Thoracic aorta (tissue), 2 donors: ENCODE measurements at regions not wholly inside any gene's neighbourhood (a gene's known extent, or its start where the extent isn't known, plus 50 kb on each side); places are given as distances from the start of the nearest gene placed in this dataset.

Experiments used
- ATAC-seq: fragments of 150-250 bp; one replicate; pipeline ENCODE4 v1.8.0; 2017; ENCODE audit warnings: low read depth; ENCODE audit not compliant: insufficient number of reproducible peaks, low FRiP score
- DNase-seq: peaks from one replicate; pipeline ENCODE4 v3.0.0-alpha.2; 2020; ENCODE audit warnings: low spot score
- H3K27ac ChIP-seq, 2 donors: fragments of 200-600 bp; sonication (generic); 1 replicate in 1 of 2; 2 replicates in 1 of 2; pipeline ENCODE4 v1.5.1; 2016; ENCODE audit warnings: mild to moderate bottlenecking in 2 of 2, moderate library complexity in 2 of 2
- H3K27me3 ChIP-seq: fragments of 200-600 bp; sonication (generic); replicated peaks from 2 replicates; pipeline ENCODE4 v1.6.0; 2016; ENCODE audit warnings: mild to moderate bottlenecking; ENCODE audit not compliant: insufficient read depth
- H3K36me3 ChIP-seq: fragments of 200-600 bp; sonication (generic); one replicate; pipeline ENCODE4 v1.5.1; 2016
- H3K4me1 ChIP-seq, 2 donors: fragments of 200-600 bp; sonication (generic); 1 replicate in 1 of 2; 2 replicates in 1 of 2; pipeline versions ENCODE4 v1.5.1 to v1.6.0; 2016; ENCODE audit warnings: low read depth in 2 of 2, mild to moderate bottlenecking in 1 of 2; ENCODE audit not compliant: control insufficient read depth in 1 of 2
- H3K4me3 ChIP-seq: fragments of 200-600 bp; sonication (generic); 2 replicates; pipeline ENCODE4 v1.5.1; 2016; ENCODE audit warnings: mild to moderate bottlenecking
- H3K9me3 ChIP-seq: fragments of 200-600 bp; sonication (generic); 2 replicates; pipeline ENCODE4 v1.5.1; 2016
- TF ChIP-seq, protein P1 (sequence below): fragments of 200-600 bp; sonication (generic); IDR thresholded peaks from one replicate; pipeline ENCODE4 v1.5.1; 2019; ENCODE audit warnings: antibody characterized with exemption

- no peak for DNase-seq
- Histone ChIP-seq H3K36me3 (no peaks in the 10 kb centered on the region), H3K27me3 (no peaks in the 10 kb centered on the region), H3K27ac (no peak overlapping the region), H3K4me3 (no peak overlapping the region), H3K4me1 (peaks cover 0 to 6% of the 10 kb centered on the region in 2 donors), H3K9me3 (no peaks in the 10 kb centered on the region)
- TF ChIP-seq, protein P1, sequence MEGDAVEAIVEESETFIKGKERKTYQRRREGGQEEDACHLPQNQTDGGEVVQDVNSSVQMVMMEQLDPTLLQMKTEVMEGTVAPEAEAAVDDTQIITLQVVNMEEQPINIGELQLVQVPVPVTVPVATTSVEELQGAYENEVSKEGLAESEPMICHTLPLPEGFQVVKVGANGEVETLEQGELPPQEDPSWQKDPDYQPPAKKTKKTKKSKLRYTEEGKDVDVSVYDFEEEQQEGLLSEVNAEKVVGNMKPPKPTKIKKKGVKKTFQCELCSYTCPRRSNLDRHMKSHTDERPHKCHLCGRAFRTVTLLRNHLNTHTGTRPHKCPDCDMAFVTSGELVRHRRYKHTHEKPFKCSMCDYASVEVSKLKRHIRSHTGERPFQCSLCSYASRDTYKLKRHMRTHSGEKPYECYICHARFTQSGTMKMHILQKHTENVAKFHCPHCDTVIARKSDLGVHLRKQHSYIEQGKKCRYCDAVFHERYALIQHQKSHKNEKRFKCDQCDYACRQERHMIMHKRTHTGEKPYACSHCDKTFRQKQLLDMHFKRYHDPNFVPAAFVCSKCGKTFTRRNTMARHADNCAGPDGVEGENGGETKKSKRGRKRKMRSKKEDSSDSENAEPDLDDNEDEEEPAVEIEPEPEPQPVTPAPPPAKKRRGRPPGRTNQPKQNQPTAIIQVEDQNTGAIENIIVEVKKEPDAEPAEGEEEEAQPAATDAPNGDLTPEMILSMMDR, result no peak
- ATAC-seq, result no peak
Measured at GRCh38 chr2:57539761-57540160, 506.8 kb upstream of the VRK2 start.

DNA sequence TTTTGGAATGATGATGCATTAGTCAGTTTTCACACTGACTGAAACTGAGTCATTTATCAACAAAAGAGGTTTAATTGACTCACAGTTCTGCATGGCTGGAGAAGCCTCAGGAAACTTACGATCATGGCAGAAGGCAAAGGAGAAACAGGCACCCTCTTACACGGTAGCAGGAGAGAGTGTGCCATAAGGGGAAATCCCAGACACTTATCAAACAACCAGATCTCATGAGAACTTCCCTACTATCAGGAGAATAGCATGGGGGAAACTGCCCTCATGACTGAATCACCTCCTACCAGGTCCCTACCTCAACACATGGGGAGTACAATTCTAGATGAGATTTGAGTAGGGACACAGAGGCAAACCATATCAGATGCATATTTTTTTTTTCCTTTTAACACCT, 504.5 kb upstream of the VRK2 start:
- TF ChIP-seq, protein P1, result no peak
- DNase-seq, result no peak

GRCh38 chr2:57543211-57543610, 503.4 kb upstream of the VRK2 start:
- Histone ChIP-seq H3K36me3 (no peaks in the 10 kb centered on the region), H3K27me3 (no peaks in the 10 kb centered on the region), H3K9me3 (no peaks in the 10 kb centered on the region), H3K4me1 (peaks cover 0 to 6% of the 10 kb centered on the region in 2 donors), H3K27ac (no peak overlapping the region), H3K4me3 (no peak overlapping the region)
- no peak for DNase-seq
- ATAC-seq, result no peak
- TF ChIP-seq, protein P1, result no peak

More for the DNA sequence above, 504.5 kb upstream of the VRK2 start:
- no peaks in the 10 kb centered on the region for H3K36me3 ChIP-seq
- no peak overlapping the region for H3K27ac ChIP-seq
- ATAC-seq, result no peak
- H3K9me3 ChIP-seq, result no peaks in the 10 kb centered on the region
- H3K4me3 ChIP-seq, result no peak overlapping the region
- H3K27me3 ChIP-seq, result no peaks in the 10 kb centered on the region
- peaks cover 0 to 6% of the 10 kb centered on the region in 2 donors for H3K4me1 ChIP-seq

- no peaks in the 10 kb centered on the region for H3K27me3 ChIP-seq
- no peak overlapping the region for H3K27ac ChIP-seq
- TF ChIP-seq, protein P1, result no peak
- no peaks in the 10 kb centered on the region for H3K36me3 ChIP-seq
- H3K9me3 ChIP-seq, result no peaks in the 10 kb centered on the region
- no peak overlapping the region for H3K4me3 ChIP-seq
- ATAC-seq (no peak), DNase-seq (no peak)
- H3K4me1 ChIP-seq, result peaks cover 0 to 6% of the 10 kb centered on the region in 2 donors
Measured at GRCh38 chr2:57544624-57545023, 502.0 kb upstream of the VRK2 start.

DNA sequence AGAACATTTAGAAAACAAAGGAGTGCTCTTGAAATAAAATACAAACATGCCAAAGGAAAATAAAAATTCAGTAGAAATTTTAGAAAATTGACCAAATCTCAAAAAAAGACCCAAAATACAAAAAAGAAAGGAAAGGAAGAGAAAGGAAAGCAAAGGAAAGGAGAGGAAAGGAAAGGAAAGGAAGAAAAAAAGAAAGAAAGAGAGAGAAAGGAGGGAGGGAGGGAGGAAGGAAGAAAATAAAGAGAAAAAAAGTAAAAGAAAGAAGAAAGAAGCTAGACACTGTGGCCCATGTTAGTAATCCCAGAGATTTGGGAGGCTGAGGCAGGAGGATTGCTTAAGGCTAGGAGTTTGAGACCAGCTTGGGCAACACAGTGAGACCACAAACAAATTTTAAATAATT, 500.1 kb upstream of the VRK2 start:
- TF ChIP-seq, protein P1, result no peak
- ATAC-seq, result no peak

More for the DNA sequence above, 500.1 kb upstream of the VRK2 start:
- Histone ChIP-seq H3K9me3 (no peaks in the 10 kb centered on the region), H3K4me3 (no peak overlapping the region), H3K4me1 (peaks cover 0 to 6% of the 10 kb centered on the region in 2 donors), H3K27ac (no peak overlapping the region), H3K36me3 (no peaks in the 10 kb centered on the region), H3K27me3 (no peaks in the 10 kb centered on the region)
- no peak for DNase-seq
